ENCODE measurements at regions not wholly inside any gene's neighbourhood (a gene's known extent, or its start where the extent isn't known, plus 50 kb on each side); places are given as distances from the start of the nearest gene placed in this dataset.

GRCh38 chr11:87603887-87604286, 566.2 kb downstream of the TMEM135 start:
- TF ChIP-seq CTCF (conservative IDR thresholded peaks at IDR 0.05; ENCODE audit: low read depth, low read length) (no peak), EZH2 (IDR thresholded peaks at IDR 0.05; ENCODE audit: low read length, unreplicated experiment) (no peak)

Data from PC-3 (cell line).